ENCODE measurements at regions not wholly inside any gene's neighbourhood (a gene's known extent, or its start where the extent isn't known, plus 50 kb on each side); places are given as distances from the start of the nearest gene placed in this dataset.
"Not testable (repeated sequence)": the region's sequence is repeated elsewhere in the genome, so short reads cannot be mapped to it uniquely, and the experiment has no call there.

DNA sequence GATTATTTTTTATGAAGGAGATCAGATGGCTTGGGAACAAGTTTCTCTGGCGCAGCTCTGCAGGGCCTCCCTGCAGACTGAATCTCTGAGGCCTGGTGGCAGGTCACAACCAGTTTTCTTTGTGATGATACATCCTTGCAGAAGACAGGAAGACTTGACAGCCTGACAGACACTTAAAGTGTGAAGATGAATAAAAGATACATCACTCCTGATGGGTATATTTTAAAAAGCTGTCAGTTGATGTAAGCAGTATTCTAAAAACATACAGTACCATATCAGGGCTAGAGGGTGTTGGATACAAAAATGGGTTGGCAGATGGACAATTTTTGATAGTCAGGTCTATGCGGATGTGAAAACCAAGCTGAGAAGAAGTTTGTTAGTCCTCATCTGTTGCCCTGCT, 239.5 kb downstream of the LHFPL1 start:
- DNase-seq (ENCODE audit: low spot score in 2 of 2) (no peak), ATAC-seq (no peak)
- Mint-ChIP-seq H3K4me3 (no peak overlapping the region), H3K36me3 (no peaks in the 10 kb centered on the region), H3K9me3 (no peaks in the 10 kb centered on the region), H3K4me1 (no peaks in the 10 kb centered on the region), H3K27ac (no peak overlapping the region)

DNA sequence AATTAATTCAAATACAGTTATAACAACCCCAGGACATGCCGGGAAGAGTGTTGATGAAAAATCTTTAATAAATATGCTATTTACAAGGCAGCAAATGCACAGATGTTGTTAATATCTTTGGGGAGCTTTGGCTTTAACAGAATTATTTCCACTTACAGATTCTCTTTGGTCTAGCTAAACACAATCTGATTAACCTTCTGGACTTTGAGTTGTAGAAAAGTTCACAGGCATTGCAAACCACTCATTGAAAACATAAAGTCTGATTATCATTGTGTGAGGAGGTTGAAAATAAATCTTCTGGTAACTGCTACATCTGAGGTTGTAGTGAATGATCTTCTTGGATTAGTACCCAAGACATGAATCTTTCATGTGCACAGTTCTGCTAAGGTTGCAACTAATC, 255.6 kb downstream of the LHFPL1 start:
- no peak for DNase-seq (ENCODE audit: low spot score in 2 of 2)
- H3K36me3 Mint-ChIP-seq = no peaks in the 10 kb centered on the region
- H3K4me1 Mint-ChIP-seq = no peaks in the 10 kb centered on the region
- no peak overlapping the region for H3K4me3 Mint-ChIP-seq
- H3K9me3 Mint-ChIP-seq = no peaks in the 10 kb centered on the region
- no peak overlapping the region for H3K27ac Mint-ChIP-seq
- ATAC-seq = no peak

- ATAC-seq = no peak
These were observed 288.4 kb downstream of the LHFPL1 start for GRCh38 chrX:112391313-112391712.

DNA sequence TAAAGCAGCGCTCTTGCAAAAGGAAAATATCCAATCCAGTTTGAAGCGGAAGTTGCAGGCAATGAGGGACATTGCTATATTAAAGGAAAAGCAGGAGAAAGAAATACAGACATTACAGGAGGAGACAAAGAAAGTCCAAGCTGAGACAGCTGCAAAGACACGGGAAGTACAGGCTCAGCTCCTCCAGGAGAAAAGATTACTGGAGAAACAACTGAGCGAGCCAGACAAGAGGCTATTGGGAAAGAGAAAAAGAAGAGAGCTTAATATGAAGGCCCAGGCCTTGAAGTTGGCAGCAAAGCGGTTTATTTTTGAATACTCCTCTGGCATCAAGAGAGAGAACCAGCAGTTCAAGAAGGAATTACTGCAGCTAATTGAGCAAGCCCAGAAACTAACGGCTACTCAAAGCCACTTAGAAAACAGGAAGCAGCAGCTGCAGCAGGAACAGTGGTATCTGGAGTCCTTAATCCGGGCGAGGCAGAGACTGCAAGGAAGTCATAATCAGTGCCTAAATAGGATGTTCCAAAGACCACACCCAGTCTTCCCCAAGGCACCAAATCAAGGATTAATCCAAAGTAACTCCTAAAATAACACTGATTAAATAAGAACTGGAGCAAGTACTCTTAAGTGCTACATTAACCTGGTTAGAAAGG, 298.0 kb downstream of the LHFPL1 start:
- not testable (repeated sequence) for ATAC-seq; H3K4me3 Mint-ChIP-seq; H3K9me3 Mint-ChIP-seq; H3K36me3 Mint-ChIP-seq; DNase-seq (ENCODE audit: low spot score in 2 of 2); H3K27ac Mint-ChIP-seq; H3K4me1 Mint-ChIP-seq

More at GRCh38 chrX:112391313-112391712, 288.4 kb downstream of the LHFPL1 start:
- Mint-ChIP-seq H3K4me3 (no peak overlapping the region), H3K36me3 (no peaks in the 10 kb centered on the region), H3K27ac (no peak overlapping the region), H3K4me1 (no peaks in the 10 kb centered on the region), H3K9me3 (no peaks in the 10 kb centered on the region)
- no peak for DNase-seq (ENCODE audit: low spot score in 2 of 2)

DNA sequence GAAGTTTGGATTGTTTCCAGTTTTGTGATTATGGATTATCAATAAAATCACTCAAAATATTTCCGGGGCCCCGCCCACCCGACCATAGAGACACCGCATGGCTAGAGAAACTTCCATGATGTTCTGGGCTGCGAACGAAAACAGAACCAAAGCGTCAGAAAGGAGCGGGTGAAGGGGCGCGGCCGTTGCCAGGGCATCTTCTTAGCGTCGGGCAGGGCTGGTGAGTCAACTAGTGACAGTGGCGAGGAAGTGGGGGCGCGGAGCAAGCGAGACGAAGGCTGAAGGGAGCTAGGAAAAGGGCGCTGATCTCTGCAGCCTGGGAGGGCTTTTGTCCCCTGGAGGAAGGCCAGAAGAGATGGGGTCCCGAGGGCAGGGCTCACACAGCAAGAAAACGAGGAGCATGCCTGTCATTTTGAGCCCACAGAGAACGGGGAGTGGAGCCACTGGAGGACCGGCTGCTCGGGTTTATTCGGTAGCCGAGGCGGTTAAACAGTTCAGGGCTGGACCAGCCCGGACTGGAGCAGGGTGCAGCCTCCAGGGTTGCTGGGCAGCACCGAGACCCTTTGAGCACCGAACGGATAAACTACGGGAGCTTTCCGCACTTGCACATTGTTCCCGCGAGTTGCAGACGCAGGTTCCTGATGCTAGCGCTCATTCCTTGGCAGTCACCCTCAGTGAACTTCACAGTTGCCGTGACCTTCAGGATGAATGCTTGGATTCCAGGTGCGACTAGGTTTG, 298.1 kb upstream of the TRPC5 start:
- H3K27ac Mint-ChIP-seq = no peak overlapping the region
- no peak overlapping the region for H3K4me3 Mint-ChIP-seq

GRCh38 chrX:112377481-112377880, 294.9 kb upstream of the TRPC5 start:
- Mint-ChIP-seq H3K4me1 (no peaks in the 10 kb centered on the region), H3K9me3 (peaks cover 4% of the 10 kb centered on the region), H3K27ac (no peak overlapping the region), H3K4me3 (no peak overlapping the region), H3K36me3 (no peaks in the 10 kb centered on the region)
- DNase-seq (ENCODE audit: low spot score in 2 of 2) = no peak
- no peak for ATAC-seq

More for the DNA sequence above, 298.1 kb upstream of the TRPC5 start:
- Mint-ChIP-seq H3K9me3 (peaks cover 4% of the 10 kb centered on the region), H3K36me3 (no peaks in the 10 kb centered on the region), H3K4me1 (no peaks in the 10 kb centered on the region)
- ATAC-seq (no peak), DNase-seq (ENCODE audit: low spot score in 2 of 2) (no peak)

- H3K4me1 Mint-ChIP-seq = no peaks in the 10 kb centered on the region
- no peaks in the 10 kb centered on the region for H3K36me3 Mint-ChIP-seq
- no peak overlapping the region for H3K27ac Mint-ChIP-seq
- DNase-seq (ENCODE audit: low spot score in 2 of 2) = no peak
- H3K9me3 Mint-ChIP-seq = peaks cover 2% of the 10 kb centered on the region
- no peak for ATAC-seq
- H3K4me3 Mint-ChIP-seq = no peak overlapping the region
These were observed 285.8 kb upstream of the TRPC5 start for GRCh38 chrX:112368371-112368770.

GRCh38 chrX:112367065-112367464, 284.5 kb upstream of the TRPC5 start:
- DNase-seq (ENCODE audit: low spot score in 2 of 2) (no peak), ATAC-seq (no peak)
- Mint-ChIP-seq H3K4me1 (no peaks in the 10 kb centered on the region), H3K36me3 (no peaks in the 10 kb centered on the region), H3K4me3 (no peak overlapping the region), H3K9me3 (peaks cover 2% of the 10 kb centered on the region), H3K27ac (no peak overlapping the region)

GRCh38 chrX:112359906-112360305, 277.3 kb upstream of the TRPC5 start:
- H3K9me3 Mint-ChIP-seq = no peaks in the 10 kb centered on the region

GRCh38 chrX:112355931-112356330, 273.4 kb upstream of the TRPC5 start:
- H3K9me3 Mint-ChIP-seq = no peaks in the 10 kb centered on the region
- H3K4me3 Mint-ChIP-seq = no peak overlapping the region
- H3K36me3 Mint-ChIP-seq = no peaks in the 10 kb centered on the region
- no peaks in the 10 kb centered on the region for H3K4me1 Mint-ChIP-seq
- no peak overlapping the region for H3K27ac Mint-ChIP-seq
- no peak for ATAC-seq
- no peak for DNase-seq (ENCODE audit: low spot score in 2 of 2)

More at GRCh38 chrX:112359906-112360305, 277.3 kb upstream of the TRPC5 start:
- Mint-ChIP-seq H3K36me3 (no peaks in the 10 kb centered on the region), H3K4me1 (no peaks in the 10 kb centered on the region), H3K27ac (no peak overlapping the region), H3K4me3 (no peak overlapping the region)
- no peak for ATAC-seq
- no peak for DNase-seq (ENCODE audit: low spot score in 2 of 2)

DNA sequence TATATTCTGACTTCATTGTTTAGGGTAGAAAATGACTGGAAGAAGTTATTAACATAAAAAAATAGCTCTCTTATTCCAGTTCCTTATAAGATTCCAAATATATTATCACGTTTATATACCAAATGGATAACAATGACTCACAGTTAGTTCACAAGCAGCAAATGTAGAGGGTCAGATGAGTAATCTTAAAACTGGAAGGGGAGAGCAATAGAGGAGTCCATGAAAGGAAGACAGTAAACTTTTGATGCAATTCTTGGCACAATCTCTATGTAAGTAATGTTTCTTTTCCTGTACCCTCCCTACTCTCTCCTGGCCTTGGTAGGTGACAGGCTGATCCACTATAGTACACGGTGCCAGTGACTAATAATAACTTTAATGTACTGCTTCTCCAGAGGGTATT, 259.0 kb upstream of the TRPC5 start:
- ATAC-seq (no peak), DNase-seq (ENCODE audit: low spot score in 2 of 2) (no peak)
- H3K4me3 Mint-ChIP-seq = no peak overlapping the region
- no peaks in the 10 kb centered on the region for H3K36me3 Mint-ChIP-seq
- no peaks in the 10 kb centered on the region for H3K4me1 Mint-ChIP-seq
- peaks cover 8% of the 10 kb centered on the region for H3K9me3 Mint-ChIP-seq
- H3K27ac Mint-ChIP-seq = no peak overlapping the region

GRCh38 chrX:112313201-112313600, 230.6 kb upstream of the TRPC5 start:
- Mint-ChIP-seq H3K9me3 (no peaks in the 10 kb centered on the region), H3K4me1 (no peaks in the 10 kb centered on the region), H3K4me3 (no peak overlapping the region), H3K36me3 (no peaks in the 10 kb centered on the region), H3K27ac (no peak overlapping the region)
- ATAC-seq (no peak), DNase-seq (ENCODE audit: low spot score in 2 of 2) (no peak)

- H3K36me3 Mint-ChIP-seq = no peaks in the 10 kb centered on the region
- ATAC-seq (no peak), DNase-seq (ENCODE audit: low spot score in 2 of 2) (no peak)
- no peaks in the 10 kb centered on the region for H3K9me3 Mint-ChIP-seq
- H3K4me1 Mint-ChIP-seq = no peaks in the 10 kb centered on the region
- no peak overlapping the region for H3K27ac Mint-ChIP-seq
- H3K4me3 Mint-ChIP-seq = no peak overlapping the region
These were observed 223.5 kb upstream of the TRPC5 start for GRCh38 chrX:112306027-112306426.

- Mint-ChIP-seq H3K9me3 (peaks cover 3% of the 10 kb centered on the region), H3K4me1 (no peaks in the 10 kb centered on the region), H3K27ac (no peak overlapping the region), H3K4me3 (no peak overlapping the region), H3K36me3 (no peaks in the 10 kb centered on the region)
- DNase-seq (ENCODE audit: low spot score in 2 of 2) (no peak), ATAC-seq (no peak)
These were observed 197.4 kb upstream of the TRPC5 start for GRCh38 chrX:112279940-112280339.

GRCh38 chrX:112270991-112271390, 188.4 kb upstream of the TRPC5 start:
- no peaks in the 10 kb centered on the region for H3K4me1 Mint-ChIP-seq
- H3K9me3 Mint-ChIP-seq = no peaks in the 10 kb centered on the region
- no peak for DNase-seq (ENCODE audit: low spot score in 2 of 2)
- no peak for ATAC-seq
- H3K27ac Mint-ChIP-seq = no peak overlapping the region
- no peaks in the 10 kb centered on the region for H3K36me3 Mint-ChIP-seq
- H3K4me3 Mint-ChIP-seq = no peak overlapping the region

DNA sequence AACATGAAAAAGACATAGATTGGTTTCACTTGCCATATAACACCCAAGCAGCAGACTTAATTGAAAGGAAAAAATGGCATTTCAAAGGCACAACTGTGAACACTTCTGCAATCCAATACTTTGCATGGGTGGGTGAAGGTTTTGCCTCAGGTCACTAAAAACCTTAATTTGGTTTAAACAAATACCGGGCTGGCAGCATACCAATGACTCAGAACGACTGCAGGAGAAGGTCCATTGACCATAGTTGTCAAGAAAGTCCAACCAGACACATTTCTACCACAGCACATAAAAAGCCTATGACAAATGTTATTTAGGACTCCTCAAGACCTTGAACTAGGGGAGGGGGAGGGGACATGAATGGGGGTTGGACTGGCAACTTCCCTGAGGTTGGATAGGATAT, 183.6 kb upstream of the TRPC5 start:
- H3K36me3 Mint-ChIP-seq = no peaks in the 10 kb centered on the region
- DNase-seq (ENCODE audit: low spot score in 2 of 2) = no peak
- no peaks in the 10 kb centered on the region for H3K4me1 Mint-ChIP-seq
- peaks cover 2% of the 10 kb centered on the region for H3K9me3 Mint-ChIP-seq
- H3K4me3 Mint-ChIP-seq = no peak overlapping the region
- no peak for ATAC-seq
- H3K27ac Mint-ChIP-seq = no peak overlapping the region

All from stimulated activated effector memory CD8-positive, alpha-beta T cell treated with anti-CD3 and anti-CD28 coated beads, Interleukin-12 subunit alpha, Interleukin-12 subunit beta, amount 100 ng/mL, for 72 hours (primary cell).